ENCODE measurements at regions not wholly inside any gene's neighbourhood (a gene's known extent, or its start where the extent isn't known, plus 50 kb on each side); places are given as distances from the start of the nearest gene placed in this dataset.
"Not testable (repeated sequence)": the region's sequence is repeated elsewhere in the genome, so short reads cannot be mapped to it uniquely, and the experiment has no call there.

- no peak overlapping the region for H3K27ac ChIP-seq
- H3K36me3 ChIP-seq = no peaks in the 10 kb centered on the region
- DNase-seq (ENCODE audit: low spot score) = no peak
- H3K27me3 ChIP-seq (replicated peaks; ENCODE audit: insufficient read depth) = no peaks in the 10 kb centered on the region
- H3K9me3 ChIP-seq = no peaks in the 10 kb centered on the region
- H3K4me3 ChIP-seq = no peak overlapping the region
- intact Hi-C loops (cut with DNase I) = no loop called here
- H3K4me1 ChIP-seq (replicated peaks) = no peaks in the 10 kb centered on the region
- TF ChIP-seq POLR2AphosphoS5 (IDR thresholded peaks at IDR 0.05) (no peak), POLR2A (IDR thresholded peaks at IDR 0.05) (no peak), CTCF (IDR thresholded peaks at IDR 0.05) (no peak)
These were observed 103.8 kb upstream of the USP25 start for GRCh38 chr21:15626031-15626430.

GRCh38 chr21:15627011-15627410 lies 102.8 kb upstream of the USP25 start:
- Histone ChIP-seq H3K4me3 (no peak overlapping the region), H3K36me3 (no peaks in the 10 kb centered on the region), H3K27ac (no peak overlapping the region), H3K9me3 (no peaks in the 10 kb centered on the region), H3K27me3 (replicated peaks; ENCODE audit: insufficient read depth) (no peaks in the 10 kb centered on the region), H3K4me1 (replicated peaks) (no peaks in the 10 kb centered on the region)
- intact Hi-C loops (cut with DNase I) = no loop called here
- TF ChIP-seq POLR2A (IDR thresholded peaks at IDR 0.05) (no peak), POLR2AphosphoS5 (IDR thresholded peaks at IDR 0.05) (no peak), CTCF (IDR thresholded peaks at IDR 0.05) (no peak)
- no peak for DNase-seq (ENCODE audit: low spot score)
- 58% methylated on average over 3 of the region's 3 CpGs for WGBS

- no peaks in the 10 kb centered on the region for H3K9me3 ChIP-seq
- no peaks in the 10 kb centered on the region for H3K4me1 ChIP-seq (replicated peaks)
- 45% methylated on average over 7 of the region's 7 CpGs for WGBS
- intact Hi-C loops (cut with DNase I) = no loop called here
- no peak overlapping the region for H3K27ac ChIP-seq
- TF ChIP-seq CTCF (IDR thresholded peaks at IDR 0.05) (no peak), POLR2A (IDR thresholded peaks at IDR 0.05) (no peak), POLR2AphosphoS5 (IDR thresholded peaks at IDR 0.05) (no peak)
- no peaks in the 10 kb centered on the region for H3K27me3 ChIP-seq (replicated peaks; ENCODE audit: insufficient read depth)
- H3K36me3 ChIP-seq = no peaks in the 10 kb centered on the region
- H3K4me3 ChIP-seq = no peak overlapping the region
- DNase-seq (ENCODE audit: low spot score) = no peak
These were observed 102.0 kb upstream of the USP25 start for GRCh38 chr21:15627823-15628222.

GRCh38 chr21:15631342-15631741 lies 98.4 kb upstream of the USP25 start:
- Histone ChIP-seq H3K9me3 (no peaks in the 10 kb centered on the region), H3K27me3 (replicated peaks; ENCODE audit: insufficient read depth) (no peaks in the 10 kb centered on the region), H3K27ac (no peak overlapping the region), H3K4me1 (replicated peaks) (no peaks in the 10 kb centered on the region), H3K36me3 (no peaks in the 10 kb centered on the region), H3K4me3 (no peak overlapping the region)
- 7% methylated on average over 2 of the region's 2 CpGs for WGBS
- TF ChIP-seq POLR2A (IDR thresholded peaks at IDR 0.05) (no peak), CTCF (IDR thresholded peaks at IDR 0.05) (no peak), POLR2AphosphoS5 (IDR thresholded peaks at IDR 0.05) (no peak)
- intact Hi-C loops (cut with DNase I) = no loop called here
- no peak for DNase-seq (ENCODE audit: low spot score)

GRCh38 chr21:15634541-15634940 lies 95.2 kb upstream of the USP25 start:
- H3K4me3 ChIP-seq; H3K4me1 ChIP-seq (replicated peaks); intact Hi-C loops (cut with DNase I); H3K27me3 ChIP-seq (replicated peaks; ENCODE audit: insufficient read depth); H3K36me3 ChIP-seq; DNase-seq (ENCODE audit: low spot score); H3K9me3 ChIP-seq; H3K27ac ChIP-seq: not testable (repeated sequence)
- WGBS = 71% methylated on average over 5 of the region's 5 CpGs

All from prostate gland (tissue), 2 donors.